ENCODE measurements at regions not wholly inside any gene's neighbourhood (a gene's known extent, or its start where the extent isn't known, plus 50 kb on each side); places are given as distances from the start of the nearest gene placed in this dataset.

- TF ChIP-seq FOXP2 (optimal IDR thresholded peaks at IDR 0.05; ENCODE audit: borderline replicate concordance, extremely low read depth, extremely low read length, insufficient read depth) (no peak), TAF1 (IDR thresholded peaks at IDR 0.05; ENCODE audit: borderline replicate concordance, insufficient read depth, low read length) (no peak), POLR2AphosphoS5 (IDR thresholded peaks at IDR 0.05; ENCODE audit: low read depth, low read length) (no peak), SIN3A (IDR thresholded peaks at IDR 0.05; ENCODE audit: borderline replicate concordance, insufficient read depth, low read length) (no peak), REST (IDR thresholded peaks at IDR 0.05; ENCODE audit: insufficient read depth in 1 of 2, low read depth in 2 of 2, low read length in 2 of 2) (no peak)
Observed at GRCh38 chr1:34655206-34655874, 99.5 kb upstream of the GJB5 start.

- TF ChIP-seq FOXP2 (optimal IDR thresholded peaks at IDR 0.05; ENCODE audit: borderline replicate concordance, extremely low read depth, extremely low read length, insufficient read depth) (no peak), SIN3A (IDR thresholded peaks at IDR 0.05; ENCODE audit: borderline replicate concordance, insufficient read depth, low read length) (no peak), TAF1 (IDR thresholded peaks at IDR 0.05; ENCODE audit: borderline replicate concordance, insufficient read depth, low read length) (no peak), REST (IDR thresholded peaks at IDR 0.05; ENCODE audit: insufficient read depth in 1 of 2, low read depth in 2 of 2, low read length in 2 of 2) (no peak), POLR2AphosphoS5 (IDR thresholded peaks at IDR 0.05; ENCODE audit: low read depth, low read length) (no peak)
Observed at GRCh38 chr1:34655875-34656240, 99.0 kb upstream of the GJB5 start.

GRCh38 chr1:34656299-34656698, 98.5 kb upstream of the GJB5 start:
- TF ChIP-seq POLR2AphosphoS5 (IDR thresholded peaks at IDR 0.05; ENCODE audit: low read depth, low read length) = no peak
- no peak for TF ChIP-seq FOXP2 (optimal IDR thresholded peaks at IDR 0.05; ENCODE audit: borderline replicate concordance, extremely low read depth, extremely low read length, insufficient read depth)
- no peak for TF ChIP-seq SIN3A (IDR thresholded peaks at IDR 0.05; ENCODE audit: borderline replicate concordance, insufficient read depth, low read length)
- no peak for TF ChIP-seq TAF1 (IDR thresholded peaks at IDR 0.05; ENCODE audit: borderline replicate concordance, insufficient read depth, low read length)
- no peak for TF ChIP-seq REST (IDR thresholded peaks at IDR 0.05; ENCODE audit: insufficient read depth in 1 of 2, low read depth in 2 of 2, low read length in 2 of 2)

GRCh38 chr1:34656731-34657130, 98.1 kb upstream of the GJB5 start:
- no peak for TF ChIP-seq REST (IDR thresholded peaks at IDR 0.05; ENCODE audit: insufficient read depth in 1 of 2, low read depth in 2 of 2, low read length in 2 of 2)
- TF ChIP-seq POLR2AphosphoS5 (IDR thresholded peaks at IDR 0.05; ENCODE audit: low read depth, low read length) = no peak
- no peak for TF ChIP-seq FOXP2 (optimal IDR thresholded peaks at IDR 0.05; ENCODE audit: borderline replicate concordance, extremely low read depth, extremely low read length, insufficient read depth)
- TF ChIP-seq SIN3A (IDR thresholded peaks at IDR 0.05; ENCODE audit: borderline replicate concordance, insufficient read depth, low read length) = no peak
- no peak for TF ChIP-seq TAF1 (IDR thresholded peaks at IDR 0.05; ENCODE audit: borderline replicate concordance, insufficient read depth, low read length)

Data from PFSK-1 (cell line).